SK-N-MC (cell line): ENCODE measurements at regions not wholly inside any gene's neighbourhood (a gene's known extent, or its start where the extent isn't known, plus 50 kb on each side); places are given as distances from the start of the nearest gene placed in this dataset.

Experiments
- EZH2 ChIP-seq: fragments of 200-600 bp; sonication (generic); IDR thresholded peaks from one replicate; pipeline ENCODE4 v1.6.1; 2017; ENCODE audit warnings: antibody characterized with exemption
- FOXP2 ChIP-seq: optimal IDR thresholded peaks from 2 replicates; pipeline ENCODE3; 2011; ENCODE audit warnings: mild to moderate bottlenecking, moderate library complexity; ENCODE audit not compliant: insufficient read depth; ENCODE audit errors: extremely low read length, control extremely low read depth
- POLR2AphosphoS5 ChIP-seq: IDR thresholded peaks from 2 replicates; pipeline ENCODE4 v1.6.1; 2012; ENCODE audit warnings: mild to moderate bottlenecking, low read depth, low read length, borderline replicate concordance

DNA sequence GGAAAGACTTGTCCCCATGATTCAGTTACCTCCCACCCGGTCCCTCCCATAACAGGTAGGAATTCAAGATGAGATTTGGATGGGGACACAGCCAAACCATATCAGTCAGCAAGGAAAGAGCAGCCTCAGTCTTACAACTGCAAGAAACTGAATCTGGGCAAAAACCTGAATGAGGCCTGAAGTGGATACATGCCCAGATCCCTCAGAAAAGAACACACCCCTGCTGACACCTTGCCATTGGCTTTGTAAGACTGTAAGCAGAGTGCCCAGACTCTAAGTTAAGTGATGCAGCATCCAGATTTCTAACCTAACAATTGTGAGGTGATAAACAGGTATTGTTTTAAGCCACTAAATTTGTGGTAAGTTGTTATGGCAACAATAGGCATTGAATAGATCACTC, 670.8 kb downstream of the SORCS1 start:
- TF ChIP-seq POLR2AphosphoS5 (no peak), EZH2 (no peak), FOXP2 (no peak)
